ENCODE measurements at regions not wholly inside any gene's neighbourhood (a gene's known extent, or its start where the extent isn't known, plus 50 kb on each side); places are given as distances from the start of the nearest gene placed in this dataset.

GRCh38 chr1:34538481-34538880, 216.4 kb upstream of the GJB5 start:
- no peak for TF ChIP-seq FOXP2 (optimal IDR thresholded peaks at IDR 0.05; ENCODE audit: borderline replicate concordance, extremely low read depth, extremely low read length, insufficient read depth)
- no peak for TF ChIP-seq POLR2AphosphoS5 (IDR thresholded peaks at IDR 0.05; ENCODE audit: low read depth, low read length)
- no peak for TF ChIP-seq REST (IDR thresholded peaks at IDR 0.05; ENCODE audit: insufficient read depth in 1 of 2, low read depth in 2 of 2, low read length in 2 of 2)
- TF ChIP-seq TAF1 (IDR thresholded peaks at IDR 0.05; ENCODE audit: borderline replicate concordance, insufficient read depth, low read length), result no peak
- TF ChIP-seq SIN3A (IDR thresholded peaks at IDR 0.05; ENCODE audit: borderline replicate concordance, insufficient read depth, low read length), result no peak

- TF ChIP-seq POLR2AphosphoS5 (IDR thresholded peaks at IDR 0.05; ENCODE audit: low read depth, low read length) (no peak), FOXP2 (optimal IDR thresholded peaks at IDR 0.05; ENCODE audit: borderline replicate concordance, extremely low read depth, extremely low read length, insufficient read depth) (no peak), TAF1 (IDR thresholded peaks at IDR 0.05; ENCODE audit: borderline replicate concordance, insufficient read depth, low read length) (no peak), SIN3A (IDR thresholded peaks at IDR 0.05; ENCODE audit: borderline replicate concordance, insufficient read depth, low read length) (no peak), REST (IDR thresholded peaks at IDR 0.05; ENCODE audit: insufficient read depth in 1 of 2, low read depth in 2 of 2, low read length in 2 of 2) (no peak)
These were observed 207.7 kb upstream of the GJB5 start for GRCh38 chr1:34547046-34547674.

GRCh38 chr1:34549199-34549598, 205.6 kb upstream of the GJB5 start:
- no peak for TF ChIP-seq TAF1 (IDR thresholded peaks at IDR 0.05; ENCODE audit: borderline replicate concordance, insufficient read depth, low read length)
- no peak for TF ChIP-seq SIN3A (IDR thresholded peaks at IDR 0.05; ENCODE audit: borderline replicate concordance, insufficient read depth, low read length)

- no peak for TF ChIP-seq TAF1 (IDR thresholded peaks at IDR 0.05; ENCODE audit: borderline replicate concordance, insufficient read depth, low read length)
- no peak for TF ChIP-seq SIN3A (IDR thresholded peaks at IDR 0.05; ENCODE audit: borderline replicate concordance, insufficient read depth, low read length)
- no peak for TF ChIP-seq FOXP2 (optimal IDR thresholded peaks at IDR 0.05; ENCODE audit: borderline replicate concordance, extremely low read depth, extremely low read length, insufficient read depth)
- no peak for TF ChIP-seq POLR2AphosphoS5 (IDR thresholded peaks at IDR 0.05; ENCODE audit: low read depth, low read length)
- no peak for TF ChIP-seq REST (IDR thresholded peaks at IDR 0.05; ENCODE audit: insufficient read depth in 1 of 2, low read depth in 2 of 2, low read length in 2 of 2)
These were observed 176.5 kb upstream of the GJB5 start for GRCh38 chr1:34578306-34578705.

GRCh38 chr1:34582356-34582755, 172.5 kb upstream of the GJB5 start:
- TF ChIP-seq TAF1 (IDR thresholded peaks at IDR 0.05; ENCODE audit: borderline replicate concordance, insufficient read depth, low read length) (no peak), REST (IDR thresholded peaks at IDR 0.05; ENCODE audit: insufficient read depth in 1 of 2, low read depth in 2 of 2, low read length in 2 of 2) (no peak), POLR2AphosphoS5 (IDR thresholded peaks at IDR 0.05; ENCODE audit: low read depth, low read length) (no peak), SIN3A (IDR thresholded peaks at IDR 0.05; ENCODE audit: borderline replicate concordance, insufficient read depth, low read length) (no peak), FOXP2 (optimal IDR thresholded peaks at IDR 0.05; ENCODE audit: borderline replicate concordance, extremely low read depth, extremely low read length, insufficient read depth) (no peak)

All from PFSK-1 (cell line).